ENCODE measurements at regions not wholly inside any gene's neighbourhood (a gene's known extent, or its start where the extent isn't known, plus 50 kb on each side); places are given as distances from the start of the nearest gene placed in this dataset.
"Not testable (repeated sequence)": the region's sequence is repeated elsewhere in the genome, so short reads cannot be mapped to it uniquely, and the experiment has no call there.

GRCh38 chr17:77613218-77613617, 345.3 kb upstream of the TNRC6C start:
- no peak for FAIRE-seq
- no peak for TF ChIP-seq POLR2A (IDR thresholded peaks at IDR 0.05; ENCODE audit: low read depth, low read length)
- no peak for DNase-seq (ENCODE audit: insufficient read length, low spot score)

GRCh38 chr17:77613627-77614026, 344.9 kb upstream of the TNRC6C start:
- DNase-seq (ENCODE audit: insufficient read length, low spot score) (no peak), FAIRE-seq (no peak)
- no peak for TF ChIP-seq POLR2A (IDR thresholded peaks at IDR 0.05; ENCODE audit: low read depth, low read length)

GRCh38 chr17:77615703-77616253, 342.7 kb upstream of the TNRC6C start:
- DNase-seq (ENCODE audit: insufficient read length, low spot score), result no peak
- no peak for FAIRE-seq
- TF ChIP-seq POLR2A (IDR thresholded peaks at IDR 0.05; ENCODE audit: low read depth, low read length), result no peak

- no peak for TF ChIP-seq POLR2A (IDR thresholded peaks at IDR 0.05; ENCODE audit: low read depth, low read length)
- DNase-seq (ENCODE audit: insufficient read length, low spot score) (no peak), FAIRE-seq (no peak)
Observed at GRCh38 chr17:77616254-77616731, 342.2 kb upstream of the TNRC6C start.

GRCh38 chr17:77617516-77617915, 341.0 kb upstream of the TNRC6C start:
- no peak for TF ChIP-seq POLR2A (IDR thresholded peaks at IDR 0.05; ENCODE audit: low read depth, low read length)
- no peak for FAIRE-seq
- DNase-seq (ENCODE audit: insufficient read length, low spot score), result no peak

GRCh38 chr17:77618173-77618572, 340.3 kb upstream of the TNRC6C start:
- no peak for DNase-seq (ENCODE audit: insufficient read length, low spot score)
- no peak for TF ChIP-seq POLR2A (IDR thresholded peaks at IDR 0.05; ENCODE audit: low read depth, low read length)
- no peak for FAIRE-seq

GRCh38 chr17:77618731-77619130, 339.8 kb upstream of the TNRC6C start:
- no peak for TF ChIP-seq POLR2A (IDR thresholded peaks at IDR 0.05; ENCODE audit: low read depth, low read length)
- no peak for FAIRE-seq

GRCh38 chr17:77619326-77619725, 339.2 kb upstream of the TNRC6C start:
- FAIRE-seq (no peak), DNase-seq (ENCODE audit: insufficient read length, low spot score) (no peak)
- no peak for TF ChIP-seq POLR2A (IDR thresholded peaks at IDR 0.05; ENCODE audit: low read depth, low read length)

More at GRCh38 chr17:77618731-77619130, 339.8 kb upstream of the TNRC6C start:
- no peak for DNase-seq (ENCODE audit: insufficient read length, low spot score)

GRCh38 chr17:77619851-77620250, 338.7 kb upstream of the TNRC6C start:
- DNase-seq (ENCODE audit: insufficient read length, low spot score) (no peak), FAIRE-seq (no peak)
- no peak for TF ChIP-seq POLR2A (IDR thresholded peaks at IDR 0.05; ENCODE audit: low read depth, low read length)

- FAIRE-seq (no peak), DNase-seq (ENCODE audit: insufficient read length, low spot score) (no peak)
- TF ChIP-seq POLR2A (IDR thresholded peaks at IDR 0.05; ENCODE audit: low read depth, low read length), result no peak
Observed at GRCh38 chr17:77620282-77620681, 338.2 kb upstream of the TNRC6C start.

GRCh38 chr17:77622084-77622483, 336.4 kb upstream of the TNRC6C start:
- not testable (repeated sequence) for FAIRE-seq; DNase-seq (ENCODE audit: insufficient read length, low spot score)

- DNase-seq (ENCODE audit: insufficient read length, low spot score) (no peak), FAIRE-seq (no peak)
- no peak for TF ChIP-seq POLR2A (IDR thresholded peaks at IDR 0.05; ENCODE audit: low read depth, low read length)
Observed at GRCh38 chr17:77622647-77623046, 335.9 kb upstream of the TNRC6C start.

GRCh38 chr17:77623321-77623720, 335.2 kb upstream of the TNRC6C start:
- DNase-seq (ENCODE audit: insufficient read length, low spot score); FAIRE-seq: not testable (repeated sequence)

- no peak for FAIRE-seq
- no peak for DNase-seq (ENCODE audit: insufficient read length, low spot score)
- TF ChIP-seq POLR2A (IDR thresholded peaks at IDR 0.05; ENCODE audit: low read depth, low read length), result no peak
Observed at GRCh38 chr17:77628035-77628434, 330.5 kb upstream of the TNRC6C start.

- not testable (repeated sequence) for FAIRE-seq; DNase-seq (ENCODE audit: insufficient read length, low spot score)
Observed at GRCh38 chr17:77629284-77629683, 329.2 kb upstream of the TNRC6C start.

GRCh38 chr17:77631307-77631706, 327.2 kb upstream of the TNRC6C start:
- FAIRE-seq (no peak), DNase-seq (ENCODE audit: insufficient read length, low spot score) (no peak)
- TF ChIP-seq POLR2A (IDR thresholded peaks at IDR 0.05; ENCODE audit: low read depth, low read length), result no peak
